Left renal pelvis (tissue), 4 donors: ENCODE measurements at regions not wholly inside any gene's neighbourhood (a gene's known extent, or its start where the extent isn't known, plus 50 kb on each side); places are given as distances from the start of the nearest gene placed in this dataset.
"Not testable (repeated sequence)": the region's sequence is repeated elsewhere in the genome, so short reads cannot be mapped to it uniquely, and the experiment has no call there.

Experiments
- DNase-seq, 4 donors: peaks; one replicate each; pipeline ENCODE4 v3.0.0-alpha.2; 2013; ENCODE audit warnings: low read depth in 4 of 4, low spot score in 3 of 4

GRCh38 chr5:36778336-36778735 is 98.2 kb upstream of the NIPBL start:
- DNase-seq: no peak

DNA sequence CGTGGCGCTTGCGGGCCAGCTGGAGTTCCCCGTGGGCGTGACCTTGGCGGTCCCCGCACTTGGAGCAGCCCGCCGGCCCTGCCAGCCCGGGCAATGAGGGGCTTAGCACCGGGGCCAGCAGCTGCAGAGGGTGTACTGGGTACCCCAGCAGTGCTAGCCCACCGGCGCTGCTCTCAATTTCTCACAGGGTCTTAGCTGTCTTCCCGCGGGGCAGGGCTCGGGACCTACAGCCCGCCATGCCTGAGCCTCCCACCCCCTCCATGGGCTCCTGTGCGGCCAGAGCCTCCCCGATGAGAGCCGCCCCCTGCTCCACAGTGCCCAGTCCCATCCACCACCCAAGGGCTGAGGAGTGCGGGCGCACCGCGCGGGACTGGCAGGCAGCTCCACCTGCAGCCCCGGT is 94.0 kb upstream of the NIPBL start:
- DNase-seq: not testable (repeated sequence)

DNA sequence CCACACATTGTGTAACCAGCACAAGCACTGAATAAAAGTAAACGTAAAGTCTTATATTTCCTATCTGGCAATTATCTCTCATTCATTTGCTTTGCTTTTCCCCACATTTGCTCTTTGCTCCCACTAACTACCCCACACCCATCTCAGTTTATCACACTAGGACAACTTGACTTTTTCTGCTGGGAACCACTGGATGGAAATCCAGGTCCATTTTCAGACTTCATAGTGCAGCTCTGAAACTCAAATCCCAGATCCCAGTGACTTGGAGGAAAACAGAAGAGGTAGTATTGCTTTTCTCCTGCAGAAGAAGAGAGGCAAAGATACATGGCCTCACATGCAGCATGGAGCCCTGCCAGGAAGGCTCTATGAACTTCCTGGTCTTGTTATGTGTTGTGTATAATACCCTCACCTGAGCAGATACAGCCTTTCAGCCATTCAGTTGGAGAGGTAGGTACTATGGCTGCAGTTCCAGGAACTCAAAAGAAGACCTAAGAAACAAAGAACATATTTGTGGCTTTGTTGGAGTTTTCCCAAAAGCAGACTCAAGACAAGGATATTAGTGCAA is 90.0 kb upstream of the NIPBL start:
- no peak for DNase-seq

DNA sequence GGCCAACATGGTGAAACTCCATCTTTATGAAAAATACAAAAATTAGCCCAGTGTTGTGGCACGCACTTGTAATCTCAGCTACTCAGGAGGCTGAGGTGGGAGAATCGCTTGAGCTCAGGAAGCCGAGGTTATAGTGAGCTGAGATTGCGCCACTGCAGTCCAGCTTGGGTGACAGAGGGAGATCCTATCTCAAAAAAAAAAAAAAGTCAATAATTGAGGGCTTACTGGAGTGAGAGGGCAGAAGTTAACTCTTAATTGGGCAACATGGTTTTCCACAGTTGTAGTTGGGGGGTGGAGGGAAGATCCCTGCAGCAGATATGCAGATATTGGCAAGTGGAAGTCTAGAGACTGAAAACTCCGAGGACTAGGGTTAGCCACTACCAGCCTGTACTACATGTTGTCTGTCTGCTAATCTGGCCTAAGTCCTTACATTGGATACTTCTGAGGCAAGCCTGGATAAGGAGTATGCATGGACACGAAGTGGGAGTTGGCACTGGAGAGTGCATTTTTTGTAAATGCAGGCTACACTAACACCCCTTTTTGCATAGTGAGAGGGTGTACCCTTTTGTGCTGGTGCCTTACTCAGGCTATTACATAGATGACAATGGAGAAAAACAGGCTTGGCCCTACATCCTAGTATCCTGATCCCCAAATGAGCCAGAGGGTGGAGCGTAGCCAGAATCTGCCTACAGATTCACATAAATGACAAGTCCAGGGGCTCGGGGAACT is 89.0 kb upstream of the NIPBL start:
- no peak for DNase-seq

DNA sequence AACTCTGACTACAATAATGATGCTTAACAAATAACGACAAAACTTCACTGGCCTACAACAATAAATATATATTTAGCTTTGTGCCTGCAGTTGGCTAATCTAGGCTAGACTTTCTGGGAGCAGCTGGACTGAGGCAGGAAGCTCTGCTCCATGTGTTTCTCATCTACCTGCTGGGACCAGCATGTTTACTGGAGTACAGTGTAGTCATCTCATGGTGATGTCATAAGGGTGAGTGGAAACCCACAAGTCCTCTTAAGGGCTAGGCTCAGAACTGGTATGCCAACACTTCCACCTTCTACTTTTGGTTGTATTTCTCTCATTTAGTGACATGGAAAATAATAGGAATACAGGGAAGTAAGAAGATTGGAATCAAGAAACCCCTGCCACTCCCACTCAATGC is 85.7 kb upstream of the NIPBL start:
- DNase-seq: no peak

- no peak for DNase-seq
Measured at GRCh38 chr5:36792560-36793180, 83.9 kb upstream of the NIPBL start.

- DNase-seq: no peak
Measured at GRCh38 chr5:36795366-36795765, 81.2 kb upstream of the NIPBL start.

DNA sequence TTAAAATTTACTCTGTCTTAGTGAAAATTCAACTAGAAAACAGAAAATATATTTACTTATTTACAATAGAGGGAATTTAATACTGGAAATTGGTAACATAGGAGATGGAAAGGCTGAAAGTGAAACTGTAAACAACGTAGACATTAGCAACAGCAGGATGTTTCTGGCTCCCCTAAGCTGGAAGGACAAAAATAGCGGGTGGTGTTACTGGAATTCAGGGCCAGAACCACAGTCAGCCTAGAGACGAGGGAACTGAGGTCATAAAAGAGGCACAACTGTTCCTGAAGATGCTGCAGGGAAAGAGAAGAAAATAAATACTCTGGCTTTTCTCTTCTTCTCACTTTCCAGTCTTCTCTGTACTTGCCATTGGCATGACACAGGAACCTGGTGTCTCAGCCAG is 80.4 kb upstream of the NIPBL start:
- no peak for DNase-seq

GRCh38 chr5:36801523-36801922 is 75.0 kb upstream of the NIPBL start:
- DNase-seq: no peak

DNA sequence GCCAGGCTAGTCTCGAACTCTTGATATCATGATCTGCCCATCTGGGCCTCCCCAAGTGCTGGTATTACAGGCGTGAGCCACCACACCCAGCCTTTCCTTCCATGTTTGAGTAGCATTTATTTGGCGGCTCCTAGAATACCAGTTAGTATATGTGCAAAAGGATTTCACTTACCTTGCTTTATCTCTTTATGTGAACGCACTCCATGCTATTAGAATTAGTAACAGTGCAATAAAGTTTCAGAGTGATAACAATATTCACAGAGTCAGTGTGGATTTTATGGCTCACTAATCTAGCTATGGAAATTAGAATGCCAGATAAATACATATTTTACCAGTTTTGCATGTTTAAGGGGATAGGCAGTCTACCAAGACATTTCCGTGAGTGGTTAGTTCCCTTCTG is 74.4 kb upstream of the NIPBL start:
- DNase-seq: no peak

- not testable (repeated sequence) for DNase-seq
Measured at GRCh38 chr5:36813249-36813648, 63.3 kb upstream of the NIPBL start.

DNA sequence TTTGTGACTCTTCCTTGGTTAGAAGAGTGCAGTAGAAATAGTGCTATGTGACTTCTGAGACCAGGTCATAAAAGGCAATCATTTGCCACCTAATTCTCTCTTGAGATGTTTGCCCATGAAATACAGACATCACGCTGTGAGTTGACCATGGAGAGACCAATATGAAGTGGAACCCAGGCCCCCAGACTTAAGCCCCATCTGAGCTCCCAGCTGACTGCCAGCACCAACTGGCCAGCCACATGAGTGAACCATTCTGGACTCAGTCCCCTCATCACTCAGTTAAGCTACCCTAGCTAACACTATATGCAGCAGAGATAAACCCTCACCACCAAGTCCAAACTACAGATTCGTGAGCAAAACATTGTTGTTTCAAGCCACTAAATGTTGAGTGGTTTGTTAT is 60.7 kb upstream of the NIPBL start:
- no peak for DNase-seq

- DNase-seq: no peak
Measured at GRCh38 chr5:36820900-36821299, 55.7 kb upstream of the NIPBL start.

DNA sequence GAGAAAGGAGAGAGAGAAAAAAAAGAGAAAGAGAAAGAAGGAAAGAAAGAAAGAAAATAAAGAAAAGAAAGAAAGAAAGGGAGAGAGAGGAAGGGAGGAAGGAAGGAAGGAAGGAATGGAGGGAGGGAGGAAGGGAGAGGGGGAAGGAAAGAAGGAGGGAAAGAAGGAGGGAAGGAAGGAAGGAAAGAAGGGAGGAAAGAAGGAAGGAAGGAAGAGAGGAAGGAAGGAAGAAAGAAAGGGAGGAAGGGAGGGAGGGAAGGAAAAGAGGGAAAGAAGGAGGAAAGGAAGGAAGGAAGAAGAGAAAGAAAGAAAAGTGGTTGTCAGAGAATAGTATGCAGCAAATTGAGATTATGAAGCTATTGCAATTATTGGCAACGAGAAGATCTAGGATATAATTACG is 49.9 kb upstream of the NIPBL start:
- no peak for DNase-seq
